Endothelial cell of umbilical vein (primary cell): ENCODE measurements at regions not wholly inside any gene's neighbourhood (a gene's known extent, or its start where the extent isn't known, plus 50 kb on each side); places are given as distances from the start of the nearest gene placed in this dataset.

ENCODE experiments used
- CTCF ChIP-seq, 2 donors: IDR thresholded peaks; 1 replicate in 1 of 2; 2 replicates in 1 of 2; pipeline ENCODE4 v1.5.1; 2011; ENCODE audit warnings: low read length in 2 of 2, mild to moderate bottlenecking in 2 of 2, moderate library complexity in 2 of 2, control low read depth in 1 of 2, inconsistent platforms in 1 of 2, low read depth in 1 of 2; ENCODE audit not compliant: insufficient read depth in 1 of 2; ENCODE audit errors: extremely low read depth in 1 of 2
- MAX ChIP-seq: IDR thresholded peaks from 2 replicates; pipeline ENCODE4 v1.6.1; 2011; ENCODE audit not compliant: insufficient read depth, insufficient read length
- POLR2AphosphoS5 ChIP-seq: IDR thresholded peaks from 2 replicates; pipeline ENCODE4 v1.6.1; 2012; ENCODE audit warnings: low read depth, mild to moderate bottlenecking, control low read depth, low read length, moderate library complexity; ENCODE audit not compliant: insufficient read depth

GRCh38 chr4:163588532-163588931 lies 94.0 kb downstream of the TMA16 start:
- TF ChIP-seq MAX: no peak
- no peak for TF ChIP-seq CTCF (IDR thresholded peaks at IDR 0.05; ENCODE audit: extremely low read depth in 1 of 2, insufficient read depth in 1 of 2, low read depth in 1 of 2, low read length in 2 of 2)
- no peak for TF ChIP-seq POLR2AphosphoS5
